Esophagus (tissue), 2 donors: ENCODE measurements at regions not wholly inside any gene's neighbourhood (a gene's known extent, or its start where the extent isn't known, plus 50 kb on each side); places are given as distances from the start of the nearest gene placed in this dataset.
"Not testable (repeated sequence)": the region's sequence is repeated elsewhere in the genome, so short reads cannot be mapped to it uniquely, and the experiment has no call there.

ENCODE experiments used
- H3K27ac ChIP-seq, 2 donors: one replicate each; pipeline ENCODE4 v1.5.1; 2013; ENCODE audit warnings: low read depth in 2 of 2, mild to moderate bottlenecking in 2 of 2, inconsistent platforms in 1 of 2, low read length in 1 of 2, moderate library complexity in 1 of 2
- H3K27me3 ChIP-seq, 2 donors: one replicate each; pipeline ENCODE4 v1.6.1; 2013; ENCODE audit warnings: low read length in 2 of 2, control low read depth in 1 of 2, mild to moderate bottlenecking in 1 of 2; ENCODE audit not compliant: insufficient read depth in 2 of 2, control insufficient read depth in 1 of 2
- H3K36me3 ChIP-seq, 2 donors: one replicate each; pipeline ENCODE4 v1.6.1; 2013; ENCODE audit warnings: low read length in 1 of 2; ENCODE audit not compliant: control insufficient read depth in 2 of 2, insufficient read depth in 2 of 2
- H3K4me1 ChIP-seq, 2 donors: one replicate each; pipeline ENCODE4 v1.6.1; 2013; ENCODE audit warnings: low read length in 1 of 2; ENCODE audit not compliant: control insufficient read depth in 2 of 2, insufficient read depth in 2 of 2
- H3K4me3 ChIP-seq, 2 donors: one replicate each; pipeline ENCODE4 v1.5.1; 2013; ENCODE audit warnings: low read length in 2 of 2, mild to moderate bottlenecking in 2 of 2, low read depth in 1 of 2, moderate library complexity in 1 of 2
- H3K9me3 ChIP-seq, 2 donors: one replicate each; pipeline ENCODE4 v1.6.1; 2013; ENCODE audit warnings: mild to moderate bottlenecking in 2 of 2, low read depth in 1 of 2, low read length in 1 of 2, moderate library complexity in 1 of 2; ENCODE audit not compliant: control insufficient read depth in 2 of 2, insufficient read depth in 1 of 2
- WGBS, 2 donors: extraction: QIAGEN DNeasy Blood & Tissue Kit; methylation state at CpG; one replicate each; pipeline ENCODE4 v1.1.7; 2013; 5-methylcytosine and 5-hydroxymethylcytosine counted together
- donor health status: healthy with polysubstance abuse.
- donor health status: Bipolar disorder and iron deficiency.

GRCh38 chrY:7807516-7807870 is 895.9 kb upstream of the AMELY start:
- H3K27me3 ChIP-seq, result no peaks in the 10 kb centered on the region
- no peaks in the 10 kb centered on the region for H3K4me1 ChIP-seq
- no peaks in the 10 kb centered on the region for H3K9me3 ChIP-seq
- H3K4me3 ChIP-seq, result no peak overlapping the region
- no peaks in the 10 kb centered on the region for H3K36me3 ChIP-seq
- no peak overlapping the region for H3K27ac ChIP-seq

GRCh38 chrY:7806592-7807515 is 895.3 kb upstream of the AMELY start:
- H3K4me3 ChIP-seq, result no peak overlapping the region
- H3K9me3 ChIP-seq, result no peaks in the 10 kb centered on the region
- WGBS, 2 donors, result 75% methylated on average over 1 to 3 of the region's 3 CpGs
- H3K27me3 ChIP-seq, result no peaks in the 10 kb centered on the region
- H3K36me3 ChIP-seq, result no peaks in the 10 kb centered on the region
- no peaks in the 10 kb centered on the region for H3K4me1 ChIP-seq
- no peak overlapping the region for H3K27ac ChIP-seq

- H3K9me3 ChIP-seq, result no peaks in the 10 kb centered on the region
- no peaks in the 10 kb centered on the region for H3K36me3 ChIP-seq
- WGBS, 2 donors, result 64% methylated on average over 1 of the region's 1 CpG; no CpG with 5 or more reads in 1 of the 2 donors
- no peak overlapping the region for H3K27ac ChIP-seq
- no peaks in the 10 kb centered on the region for H3K4me1 ChIP-seq
- H3K4me3 ChIP-seq, result no peak overlapping the region
- H3K27me3 ChIP-seq, result no peaks in the 10 kb centered on the region
Measured at GRCh38 chrY:7805624-7806023, 894.1 kb upstream of the AMELY start.

GRCh38 chrY:7803737-7804136 is 892.2 kb upstream of the AMELY start:
- no peak overlapping the region for H3K27ac ChIP-seq
- WGBS, 2 donors, result 79 to 91% methylated on average over 1 of the region's 1 CpG
- no peaks in the 10 kb centered on the region for H3K9me3 ChIP-seq
- no peaks in the 10 kb centered on the region for H3K27me3 ChIP-seq
- no peaks in the 10 kb centered on the region for H3K36me3 ChIP-seq
- H3K4me3 ChIP-seq, result no peak overlapping the region
- no peaks in the 10 kb centered on the region for H3K4me1 ChIP-seq

GRCh38 chrY:7796128-7796527 is 884.6 kb upstream of the AMELY start:
- H3K36me3 ChIP-seq, result no peaks in the 10 kb centered on the region
- H3K4me3 ChIP-seq, result no peak overlapping the region
- no peaks in the 10 kb centered on the region for H3K4me1 ChIP-seq
- no peak overlapping the region for H3K27ac ChIP-seq
- no peaks in the 10 kb centered on the region for H3K9me3 ChIP-seq
- H3K27me3 ChIP-seq, result no peaks in the 10 kb centered on the region

GRCh38 chrY:7794441-7794840 is 882.9 kb upstream of the AMELY start:
- H3K4me3 ChIP-seq, result no peak overlapping the region
- 21 to 50% methylated on average over 1 of the region's 1 CpG for WGBS, 2 donors

GRCh38 chrY:7793989-7794388 is 882.4 kb upstream of the AMELY start:
- no peaks in the 10 kb centered on the region for H3K36me3 ChIP-seq
- no peak overlapping the region for H3K27ac ChIP-seq
- no peaks in the 10 kb centered on the region for H3K9me3 ChIP-seq
- 60 to 68% methylated on average over 2 of the region's 2 CpGs for WGBS, 2 donors
- no peak overlapping the region for H3K4me3 ChIP-seq
- no peaks in the 10 kb centered on the region for H3K27me3 ChIP-seq
- no peaks in the 10 kb centered on the region for H3K4me1 ChIP-seq

More at GRCh38 chrY:7794441-7794840, 882.9 kb upstream of the AMELY start:
- no peaks in the 10 kb centered on the region for H3K27me3 ChIP-seq
- no peaks in the 10 kb centered on the region for H3K9me3 ChIP-seq
- H3K27ac ChIP-seq, result no peak overlapping the region
- H3K36me3 ChIP-seq, result no peaks in the 10 kb centered on the region
- H3K4me1 ChIP-seq, result no peaks in the 10 kb centered on the region

- 60 to 61% methylated on average over 1 to 2 of the region's 2 CpGs for WGBS, 2 donors
- H3K9me3 ChIP-seq, result no peaks in the 10 kb centered on the region
- no peak overlapping the region for H3K4me3 ChIP-seq
- no peaks in the 10 kb centered on the region for H3K36me3 ChIP-seq
- no peaks in the 10 kb centered on the region for H3K4me1 ChIP-seq
- H3K27me3 ChIP-seq, result no peaks in the 10 kb centered on the region
- H3K27ac ChIP-seq, result no peak overlapping the region
Measured at GRCh38 chrY:7792431-7792830, 880.9 kb upstream of the AMELY start.

GRCh38 chrY:7781501-7781900 is 869.9 kb upstream of the AMELY start:
- Histone ChIP-seq H3K4me3 (no peak overlapping the region), H3K27me3 (no peaks in the 10 kb centered on the region), H3K27ac (no peak overlapping the region), H3K9me3 (no peaks in the 10 kb centered on the region), H3K4me1 (no peaks in the 10 kb centered on the region), H3K36me3 (no peaks in the 10 kb centered on the region)
- WGBS, 2 donors, result 51 to 86% methylated on average over 1 to 2 of the region's 2 CpGs

- H3K27me3 ChIP-seq, H3K27ac ChIP-seq, H3K36me3 ChIP-seq, H3K9me3 ChIP-seq, H3K4me3 ChIP-seq, H3K4me1 ChIP-seq: not testable (repeated sequence)
- WGBS, 2 donors, result 87 to 100% methylated on average over 1 to 2 of the region's 2 CpGs
Measured at GRCh38 chrY:7775436-7775835, 863.9 kb upstream of the AMELY start.
